NCI-H510A (cell line): ENCODE measurements at regions not wholly inside any gene's neighbourhood (a gene's known extent, or its start where the extent isn't known, plus 50 kb on each side); places are given as distances from the start of the nearest gene placed in this dataset.
"Not testable (repeated sequence)": the region's sequence is repeated elsewhere in the genome, so short reads cannot be mapped to it uniquely, and the experiment has no call there.

ENCODE experiments used
- DNase-seq: peaks from one replicate; lab custom pipeline; 2025; lab: John Stamatoyannopoulos, UW

- no peak for DNase-seq
Observed at GRCh38 chr2:129793431-129793902, 186.0 kb upstream of the RAB6C start.

- DNase-seq: no peak
Observed at GRCh38 chr2:129794116-129794515, 185.3 kb upstream of the RAB6C start.

- DNase-seq: no peak
Observed at GRCh38 chr2:129794540-129794939, 184.9 kb upstream of the RAB6C start.

GRCh38 chr2:129796225-129796624, 183.2 kb upstream of the RAB6C start:
- no peak for DNase-seq

- DNase-seq: no peak
Observed at GRCh38 chr2:129796801-129797488, 182.5 kb upstream of the RAB6C start.

GRCh38 chr2:129797489-129798300, 181.8 kb upstream of the RAB6C start:
- no peak for DNase-seq

- DNase-seq: no peak
Observed at GRCh38 chr2:129798301-129798581, 181.2 kb upstream of the RAB6C start.

GRCh38 chr2:129798626-129799025, 180.8 kb upstream of the RAB6C start:
- DNase-seq: no peak

GRCh38 chr2:129799036-129799958, 180.2 kb upstream of the RAB6C start:
- DNase-seq: no peak

GRCh38 chr2:129800285-129800684, 179.2 kb upstream of the RAB6C start:
- DNase-seq: no peak

GRCh38 chr2:129800686-129801085, 178.8 kb upstream of the RAB6C start:
- no peak for DNase-seq

- DNase-seq: no peak
Observed at GRCh38 chr2:129801575-129801974, 177.9 kb upstream of the RAB6C start.

- no peak for DNase-seq
Observed at GRCh38 chr2:129802290-129802689, 177.2 kb upstream of the RAB6C start.

- DNase-seq: no peak
Observed at GRCh38 chr2:129803032-129803431, 176.4 kb upstream of the RAB6C start.

GRCh38 chr2:129803871-129804270, 175.6 kb upstream of the RAB6C start:
- DNase-seq: no peak

GRCh38 chr2:129805899-129806298, 173.6 kb upstream of the RAB6C start:
- no peak for DNase-seq

GRCh38 chr2:129806317-129806716, 173.1 kb upstream of the RAB6C start:
- no peak for DNase-seq

- DNase-seq: no peak
Observed at GRCh38 chr2:129806990-129807389, 172.5 kb upstream of the RAB6C start.

- DNase-seq: not testable (repeated sequence)
Observed at GRCh38 chr2:129807642-129808338, 171.7 kb upstream of the RAB6C start.

GRCh38 chr2:129810521-129810920, 168.9 kb upstream of the RAB6C start:
- DNase-seq: no peak

- DNase-seq: no peak
Observed at GRCh38 chr2:129812071-129812470, 167.4 kb upstream of the RAB6C start.

- no peak for DNase-seq
Observed at GRCh38 chr2:129812654-129813053, 166.8 kb upstream of the RAB6C start.
